Hepatocyte (in vitro differentiated cells): ENCODE measurements at regions not wholly inside any gene's neighbourhood (a gene's known extent, or its start where the extent isn't known, plus 50 kb on each side); places are given as distances from the start of the nearest gene placed in this dataset.

Experiments
- DNase-seq: peaks from one replicate; pipeline ENCODE4 v3.0.0-alpha.2; 2016; ENCODE audit warnings: low spot score
- H2AFZ ChIP-seq: fragments of 200-600 bp; sonication (generic); 2 replicates; pipeline ENCODE4 v1.6.0; 2016; ENCODE audit warnings: antibody characterized with exemption, mild to moderate bottlenecking
- H3K27ac ChIP-seq: fragments of 200-600 bp; sonication (generic); 2 replicates; pipeline ENCODE4 v1.5.1; 2016; ENCODE audit warnings: mild to moderate bottlenecking
- H3K27me3 ChIP-seq: fragments of 200-600 bp; sonication (generic); 2 replicates; pipeline ENCODE4 v1.6.1; 2016
- H3K36me3 ChIP-seq: fragments of 200-600 bp; sonication (generic); replicated peaks from 2 replicates; pipeline ENCODE4 v1.5.1; 2016; ENCODE audit warnings: low read depth; ENCODE audit not compliant: insufficient read depth
- H3K4me1 ChIP-seq: fragments of 200-600 bp; sonication (generic); 2 replicates; pipeline ENCODE4 v1.5.1; 2016; ENCODE audit warnings: mild to moderate bottlenecking, moderate library complexity; ENCODE audit not compliant: insufficient read depth
- H3K4me2 ChIP-seq: fragments of 200-600 bp; sonication (generic); 2 replicates; pipeline ENCODE4 v1.6.0; 2016
- H3K4me3 ChIP-seq: fragments of 200-600 bp; sonication (generic); 2 replicates; pipeline ENCODE4 v1.5.1; 2016; ENCODE audit warnings: mild to moderate bottlenecking
- H3K79me2 ChIP-seq: fragments of 200-600 bp; sonication (generic); 2 replicates; pipeline ENCODE4 v1.6.0; 2017; ENCODE audit warnings: mild to moderate bottlenecking
- H3K9me2 ChIP-seq: fragments of 200-600 bp; sonication (generic); replicated peaks from 2 replicates; pipeline ENCODE4 v1.6.0; 2017; ENCODE audit warnings: mild to moderate bottlenecking; ENCODE audit not compliant: insufficient read depth
- H3K9me3 ChIP-seq: fragments of 200-600 bp; sonication (generic); 2 replicates; pipeline ENCODE4 v1.5.1; 2016; ENCODE audit warnings: low read depth, mild to moderate bottlenecking
- H4K20me1 ChIP-seq: fragments of 200-600 bp; sonication (generic); 2 replicates; pipeline ENCODE4 v1.6.0; 2016; ENCODE audit warnings: mild to moderate bottlenecking; ENCODE audit not compliant: insufficient read depth, poor library complexity, severe bottlenecking
- EZH2 ChIP-seq: fragments of 200-600 bp; sonication (generic); IDR thresholded peaks from 2 replicates; pipeline ENCODE4 v1.6.1; 2016; ENCODE audit warnings: antibody characterized with exemption, mild to moderate bottlenecking, borderline replicate concordance
- EZH2phosphoT487 ChIP-seq: fragments of 200-600 bp; sonication (generic); IDR thresholded peaks from one replicate; pipeline ENCODE4 v1.6.1; 2018; ENCODE audit warnings: antibody characterized with exemption, mild to moderate bottlenecking, low read depth, moderate library complexity; ENCODE audit not compliant: unreplicated experiment, severe bottlenecking
- WGBS: methylation state at CpG from one replicate; pipeline ENCODE4 v1.1.6; 2016; ENCODE audit warnings: low lambda C conversion rate; ENCODE audit errors: missing lambda C conversion rate; 5-methylcytosine and 5-hydroxymethylcytosine counted together
- TF ChIP-seq, protein P1 (sequence below): fragments of 200-600 bp; sonication (generic); IDR thresholded peaks from 2 replicates; pipeline ENCODE4 v1.5.1; 2016; ENCODE audit warnings: antibody characterized with exemption, mild to moderate bottlenecking; ENCODE audit not compliant: poor library complexity

DNA sequence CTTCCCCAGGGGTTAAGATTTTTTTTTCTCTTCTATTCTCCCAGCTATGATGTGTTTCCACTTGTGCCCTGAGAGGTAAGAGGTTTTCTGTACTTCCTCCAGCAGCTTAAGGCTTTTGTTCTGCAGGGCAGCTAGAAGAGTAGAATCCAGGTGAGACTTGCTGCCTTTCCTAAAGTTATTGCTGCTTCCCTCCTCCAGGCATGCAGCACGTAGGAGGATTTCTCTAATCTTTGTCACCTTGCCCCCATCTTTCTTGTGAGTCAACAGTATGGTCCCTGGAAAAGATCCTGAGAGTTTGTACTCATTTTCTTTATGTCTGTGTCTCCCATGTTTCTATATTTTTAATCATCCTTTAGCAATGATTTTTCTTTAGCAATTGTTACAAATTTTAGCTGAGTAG lies 462.2 kb downstream of the SETBP1 start:
- Histone ChIP-seq H3K27me3 (no peaks in the 10 kb centered on the region), H2AFZ (no peak overlapping the region), H3K27ac (no peak overlapping the region), H3K36me3 (no peaks in the 10 kb centered on the region), H3K4me1 (no peaks in the 10 kb centered on the region), H3K4me2 (no peak overlapping the region), H4K20me1 (no peaks in the 10 kb centered on the region), H3K9me2 (no peaks in the 10 kb centered on the region), H3K79me2 (no peaks in the 10 kb centered on the region), H3K9me3 (no peaks in the 10 kb centered on the region), H3K4me3 (no peak overlapping the region)
- DNase-seq: no peak
- TF ChIP-seq EZH2phosphoT487 (no peak), EZH2 (no peak)
- TF ChIP-seq, protein P1, sequence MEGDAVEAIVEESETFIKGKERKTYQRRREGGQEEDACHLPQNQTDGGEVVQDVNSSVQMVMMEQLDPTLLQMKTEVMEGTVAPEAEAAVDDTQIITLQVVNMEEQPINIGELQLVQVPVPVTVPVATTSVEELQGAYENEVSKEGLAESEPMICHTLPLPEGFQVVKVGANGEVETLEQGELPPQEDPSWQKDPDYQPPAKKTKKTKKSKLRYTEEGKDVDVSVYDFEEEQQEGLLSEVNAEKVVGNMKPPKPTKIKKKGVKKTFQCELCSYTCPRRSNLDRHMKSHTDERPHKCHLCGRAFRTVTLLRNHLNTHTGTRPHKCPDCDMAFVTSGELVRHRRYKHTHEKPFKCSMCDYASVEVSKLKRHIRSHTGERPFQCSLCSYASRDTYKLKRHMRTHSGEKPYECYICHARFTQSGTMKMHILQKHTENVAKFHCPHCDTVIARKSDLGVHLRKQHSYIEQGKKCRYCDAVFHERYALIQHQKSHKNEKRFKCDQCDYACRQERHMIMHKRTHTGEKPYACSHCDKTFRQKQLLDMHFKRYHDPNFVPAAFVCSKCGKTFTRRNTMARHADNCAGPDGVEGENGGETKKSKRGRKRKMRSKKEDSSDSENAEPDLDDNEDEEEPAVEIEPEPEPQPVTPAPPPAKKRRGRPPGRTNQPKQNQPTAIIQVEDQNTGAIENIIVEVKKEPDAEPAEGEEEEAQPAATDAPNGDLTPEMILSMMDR: no peak
- 56% methylated on average over 1 of the region's 1 CpG for WGBS

DNA sequence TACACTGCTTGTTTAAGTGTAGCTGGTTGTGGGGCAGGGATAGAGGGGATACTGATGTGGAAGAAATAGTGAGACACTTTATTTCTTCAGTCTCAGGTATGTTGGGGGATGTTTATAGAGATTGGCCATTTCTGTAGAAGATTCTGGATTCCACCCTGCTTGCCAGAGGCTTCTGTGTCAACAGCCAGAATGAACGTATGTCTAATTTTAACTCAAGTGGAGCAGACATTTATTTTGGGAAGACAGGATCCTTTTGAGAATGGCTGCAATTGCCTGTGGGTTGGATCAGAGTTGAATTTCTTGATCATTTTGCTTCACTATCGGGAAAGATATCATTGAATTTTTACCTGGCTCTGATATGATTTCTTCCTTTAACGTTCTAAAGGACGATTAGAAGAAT lies 465.6 kb upstream of the SLC14A2 start:
- 83% methylated on average over 4 of the region's 4 CpGs for WGBS
- Histone ChIP-seq H3K9me2 (no peaks in the 10 kb centered on the region), H3K79me2 (no peaks in the 10 kb centered on the region), H4K20me1 (no peaks in the 10 kb centered on the region), H3K4me1 (no peaks in the 10 kb centered on the region), H3K36me3 (no peaks in the 10 kb centered on the region), H3K27me3 (no peaks in the 10 kb centered on the region), H3K9me3 (no peaks in the 10 kb centered on the region), H3K27ac (no peak overlapping the region), H3K4me2 (no peak overlapping the region), H2AFZ (no peak overlapping the region), H3K4me3 (no peak overlapping the region)
- no peak for DNase-seq
- TF ChIP-seq, protein P1: no peak
- no peak for TF ChIP-seq EZH2

DNA sequence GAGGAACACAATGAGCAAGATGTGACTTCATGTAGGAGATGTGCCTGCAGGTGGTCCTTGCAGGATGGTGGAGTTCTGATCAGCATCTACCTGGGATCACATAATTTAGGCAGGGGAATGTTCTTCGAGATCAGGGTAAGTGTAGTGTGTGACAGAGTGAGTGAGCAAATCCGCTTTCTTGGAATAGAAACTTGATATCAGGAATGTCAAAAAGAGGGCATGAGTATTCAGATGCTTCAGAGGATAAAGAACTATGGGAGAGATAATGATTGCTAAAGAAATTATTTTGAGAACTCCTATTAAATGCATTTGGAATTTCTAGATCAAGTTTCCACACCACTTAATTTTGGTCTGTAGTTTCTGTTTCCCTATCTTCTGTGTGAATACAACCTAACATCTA lies 463.6 kb upstream of the SLC14A2 start:
- Histone ChIP-seq H3K4me3 (no peak overlapping the region), H3K4me1 (no peaks in the 10 kb centered on the region), H3K36me3 (no peaks in the 10 kb centered on the region), H3K9me2 (no peaks in the 10 kb centered on the region), H4K20me1 (no peaks in the 10 kb centered on the region), H3K79me2 (no peaks in the 10 kb centered on the region), H3K4me2 (no peak overlapping the region), H3K27me3 (no peaks in the 10 kb centered on the region), H3K9me3 (no peaks in the 10 kb centered on the region), H2AFZ (no peak overlapping the region), H3K27ac (no peak overlapping the region)
- WGBS: 88% methylated on average over 2 of the region's 2 CpGs
- no peak for DNase-seq
- TF ChIP-seq EZH2phosphoT487 (no peak), EZH2 (no peak)
- TF ChIP-seq, protein P1: no peak

DNA sequence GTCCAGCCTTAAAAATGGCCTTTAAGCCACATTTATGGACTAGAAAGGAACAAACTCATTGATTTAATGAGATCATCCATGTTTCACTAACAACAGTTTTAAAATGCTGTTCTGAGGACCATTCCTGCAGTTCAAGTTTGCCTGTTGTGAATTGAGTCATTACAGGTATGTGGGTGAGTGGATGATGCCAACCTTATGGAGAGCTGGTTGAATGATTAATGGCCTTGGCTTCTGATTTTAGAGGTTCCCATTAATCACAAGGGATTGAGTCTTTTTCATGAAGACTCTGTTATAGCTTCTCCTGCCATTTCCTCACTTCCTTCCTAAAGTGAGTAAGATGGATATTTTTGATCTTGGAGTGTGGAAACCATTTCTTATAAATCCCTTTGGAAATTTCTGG lies 459.8 kb upstream of the SLC14A2 start:
- no peak overlapping the region for H3K4me3 ChIP-seq
- H3K4me1 ChIP-seq: no peaks in the 10 kb centered on the region
- DNase-seq: no peak
- TF ChIP-seq, protein P1: no peak
- no peak for TF ChIP-seq EZH2phosphoT487
- TF ChIP-seq EZH2: no peak
- H3K36me3 ChIP-seq: no peaks in the 10 kb centered on the region
- H3K79me2 ChIP-seq: no peaks in the 10 kb centered on the region
- H2AFZ ChIP-seq: no peak overlapping the region
- no peaks in the 10 kb centered on the region for H3K9me2 ChIP-seq
- H3K27ac ChIP-seq: no peak overlapping the region
- H3K4me2 ChIP-seq: no peak overlapping the region
- H3K27me3 ChIP-seq: no peaks in the 10 kb centered on the region
- no peaks in the 10 kb centered on the region for H3K9me3 ChIP-seq
- H4K20me1 ChIP-seq: no peaks in the 10 kb centered on the region
